ENCODE measurements at regions not wholly inside any gene's neighbourhood (a gene's known extent, or its start where the extent isn't known, plus 50 kb on each side); places are given as distances from the start of the nearest gene placed in this dataset.

- TF ChIP-seq, protein P1, sequence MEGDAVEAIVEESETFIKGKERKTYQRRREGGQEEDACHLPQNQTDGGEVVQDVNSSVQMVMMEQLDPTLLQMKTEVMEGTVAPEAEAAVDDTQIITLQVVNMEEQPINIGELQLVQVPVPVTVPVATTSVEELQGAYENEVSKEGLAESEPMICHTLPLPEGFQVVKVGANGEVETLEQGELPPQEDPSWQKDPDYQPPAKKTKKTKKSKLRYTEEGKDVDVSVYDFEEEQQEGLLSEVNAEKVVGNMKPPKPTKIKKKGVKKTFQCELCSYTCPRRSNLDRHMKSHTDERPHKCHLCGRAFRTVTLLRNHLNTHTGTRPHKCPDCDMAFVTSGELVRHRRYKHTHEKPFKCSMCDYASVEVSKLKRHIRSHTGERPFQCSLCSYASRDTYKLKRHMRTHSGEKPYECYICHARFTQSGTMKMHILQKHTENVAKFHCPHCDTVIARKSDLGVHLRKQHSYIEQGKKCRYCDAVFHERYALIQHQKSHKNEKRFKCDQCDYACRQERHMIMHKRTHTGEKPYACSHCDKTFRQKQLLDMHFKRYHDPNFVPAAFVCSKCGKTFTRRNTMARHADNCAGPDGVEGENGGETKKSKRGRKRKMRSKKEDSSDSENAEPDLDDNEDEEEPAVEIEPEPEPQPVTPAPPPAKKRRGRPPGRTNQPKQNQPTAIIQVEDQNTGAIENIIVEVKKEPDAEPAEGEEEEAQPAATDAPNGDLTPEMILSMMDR (IDR thresholded peaks at IDR 0.05; ENCODE audit: insufficient read depth, low read length) = no peak
- TF ChIP-seq GABPA (IDR thresholded peaks at IDR 0.05; ENCODE audit: low read depth) = no peak
- TF ChIP-seq POLR2AphosphoS5 (IDR thresholded peaks at IDR 0.05; ENCODE audit: low read depth) = no peak
These were observed 85.5 kb upstream of the GBE1 start for GRCh38 chr3:81846988-81847387.

Measured in HL-60 (cell line).